ENCODE measurements at regions not wholly inside any gene's neighbourhood (a gene's known extent, or its start where the extent isn't known, plus 50 kb on each side); places are given as distances from the start of the nearest gene placed in this dataset.

DNA sequence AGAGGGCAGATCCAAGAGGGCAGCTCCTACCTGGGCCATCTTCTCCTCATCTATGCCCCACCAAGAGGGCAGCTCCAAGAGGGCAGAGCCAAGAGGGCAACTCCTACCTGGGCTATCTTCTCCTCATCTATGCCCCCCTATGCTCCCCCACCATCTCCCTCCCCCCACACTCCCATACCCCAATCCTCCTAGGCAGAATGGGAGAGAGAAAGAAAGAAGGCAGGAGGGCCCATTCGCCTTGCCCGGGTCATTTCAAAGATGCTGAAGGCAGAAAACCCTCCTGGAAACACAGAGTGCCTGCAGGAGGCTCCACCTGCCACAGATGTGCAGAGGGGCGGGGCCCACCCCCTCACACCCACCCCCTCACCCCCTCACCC is 78.5 kb downstream of the BUD13 start:
- no peak for DNase-seq (ENCODE audit: low read depth)
- TF ChIP-seq, protein P1, sequence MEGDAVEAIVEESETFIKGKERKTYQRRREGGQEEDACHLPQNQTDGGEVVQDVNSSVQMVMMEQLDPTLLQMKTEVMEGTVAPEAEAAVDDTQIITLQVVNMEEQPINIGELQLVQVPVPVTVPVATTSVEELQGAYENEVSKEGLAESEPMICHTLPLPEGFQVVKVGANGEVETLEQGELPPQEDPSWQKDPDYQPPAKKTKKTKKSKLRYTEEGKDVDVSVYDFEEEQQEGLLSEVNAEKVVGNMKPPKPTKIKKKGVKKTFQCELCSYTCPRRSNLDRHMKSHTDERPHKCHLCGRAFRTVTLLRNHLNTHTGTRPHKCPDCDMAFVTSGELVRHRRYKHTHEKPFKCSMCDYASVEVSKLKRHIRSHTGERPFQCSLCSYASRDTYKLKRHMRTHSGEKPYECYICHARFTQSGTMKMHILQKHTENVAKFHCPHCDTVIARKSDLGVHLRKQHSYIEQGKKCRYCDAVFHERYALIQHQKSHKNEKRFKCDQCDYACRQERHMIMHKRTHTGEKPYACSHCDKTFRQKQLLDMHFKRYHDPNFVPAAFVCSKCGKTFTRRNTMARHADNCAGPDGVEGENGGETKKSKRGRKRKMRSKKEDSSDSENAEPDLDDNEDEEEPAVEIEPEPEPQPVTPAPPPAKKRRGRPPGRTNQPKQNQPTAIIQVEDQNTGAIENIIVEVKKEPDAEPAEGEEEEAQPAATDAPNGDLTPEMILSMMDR (IDR thresholded peaks at IDR 0.05; ENCODE audit: control insufficient read depth, insufficient read depth, low read depth, low read length, missing control alignments): no peak
- no peak overlapping the region for H3K4me3 ChIP-seq (ENCODE audit: control insufficient read depth, low read depth, low read length)

DNA sequence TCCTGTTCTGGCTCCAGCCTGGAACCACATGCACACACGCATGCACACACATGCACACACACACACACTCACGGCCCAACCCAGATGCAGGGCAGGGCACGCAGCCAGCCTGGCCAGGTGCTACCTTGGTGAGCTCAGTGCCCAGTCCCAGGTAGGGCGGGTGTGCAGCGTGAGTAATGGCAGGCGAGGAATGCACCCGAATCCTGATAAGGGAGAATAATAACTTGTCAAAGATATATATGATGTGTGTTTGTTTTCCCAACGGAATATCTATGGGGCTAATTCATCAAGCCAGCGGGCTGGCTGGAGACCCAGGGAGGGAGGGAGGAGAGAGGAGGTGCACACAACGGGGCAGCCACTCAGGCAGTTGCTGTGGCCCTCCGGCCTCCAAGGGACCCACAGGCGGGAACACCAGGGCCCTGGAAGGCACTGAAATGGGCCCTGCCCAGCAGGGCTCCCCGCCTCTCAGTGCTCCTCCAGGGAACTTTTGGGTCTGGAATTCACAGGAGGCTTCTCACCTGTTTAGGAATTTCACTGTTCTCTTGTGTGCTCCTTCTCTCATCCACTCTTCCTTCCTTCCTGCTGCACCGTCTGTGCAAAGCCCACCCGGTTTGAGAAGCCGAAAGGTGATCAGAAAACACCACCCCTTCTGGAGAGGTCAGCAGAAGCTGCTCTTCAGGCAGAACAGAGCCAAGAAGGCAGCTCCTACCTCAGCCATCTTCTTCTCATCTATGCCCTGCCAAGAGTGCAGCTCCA is 79.0 kb downstream of the BUD13 start:
- H3K4me3 ChIP-seq (ENCODE audit: control insufficient read depth, low read depth, low read length): no peak overlapping the region
- TF ChIP-seq, protein P1 (IDR thresholded peaks at IDR 0.05; ENCODE audit: control insufficient read depth, insufficient read depth, low read depth, low read length, missing control alignments): no peak
- DNase-seq (ENCODE audit: low read depth): no peak

DNA sequence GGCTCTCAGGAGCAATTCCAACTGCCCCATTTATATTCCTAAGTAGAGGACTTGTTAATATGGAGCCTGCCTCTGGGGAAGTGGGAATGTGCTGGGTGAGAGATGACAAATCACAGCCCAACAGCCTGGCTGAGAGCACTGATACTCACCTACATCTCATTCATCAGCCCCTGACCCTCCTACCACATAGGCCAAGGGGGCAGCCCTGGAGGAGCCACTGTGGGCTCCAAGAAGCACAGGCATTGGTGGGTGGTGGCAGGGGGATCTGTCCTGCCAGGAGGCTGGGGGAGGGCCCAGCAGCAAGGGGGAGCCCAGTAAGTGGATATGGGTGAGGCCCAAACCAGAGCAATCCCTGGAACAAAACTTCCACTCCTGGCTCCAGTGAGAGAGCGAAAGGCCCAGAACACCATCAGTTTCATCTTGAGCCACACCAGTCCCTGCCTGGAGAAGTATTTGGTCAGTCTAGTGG is 79.7 kb downstream of the BUD13 start:
- TF ChIP-seq, protein P1 (IDR thresholded peaks at IDR 0.05; ENCODE audit: control insufficient read depth, insufficient read depth, low read depth, low read length, missing control alignments): no peak

DNA sequence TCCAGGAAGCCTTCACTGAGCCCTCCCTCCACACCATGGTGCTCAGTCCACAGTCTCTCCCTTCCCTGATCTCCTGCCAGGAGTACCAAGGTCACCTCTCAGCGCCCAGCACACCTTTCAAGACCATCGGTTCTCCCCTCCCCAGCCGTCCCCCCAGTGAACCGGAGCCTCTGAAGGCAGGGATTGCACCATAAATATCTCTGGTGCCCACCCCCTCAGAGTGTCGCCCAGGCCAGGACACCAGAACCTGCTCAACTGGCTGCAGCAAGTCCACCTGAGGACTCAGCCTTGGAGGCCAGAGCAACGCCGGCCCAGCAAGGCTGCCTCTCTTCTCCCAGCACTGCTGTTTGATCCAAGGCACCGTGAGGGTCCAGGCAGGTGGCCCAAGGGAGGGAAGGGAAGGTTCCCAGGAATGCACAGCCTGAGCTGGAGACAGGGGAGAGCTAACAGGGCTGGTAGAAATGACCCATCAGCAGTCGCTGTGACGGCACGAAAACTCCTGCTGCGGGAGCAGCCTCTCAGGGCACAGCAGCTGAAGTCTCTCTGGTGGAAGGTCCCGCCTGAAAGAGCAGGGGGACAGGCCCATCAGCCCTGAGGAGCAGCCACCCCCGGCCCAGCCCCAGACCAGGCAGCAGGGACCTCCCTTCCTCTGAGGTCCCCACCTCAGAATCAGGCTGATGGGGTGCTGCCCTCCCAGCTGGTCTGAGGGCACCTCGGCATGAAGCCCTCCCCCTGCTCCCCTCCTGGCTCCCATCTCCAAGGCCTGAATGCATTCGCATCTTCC is 80.3 kb downstream of the BUD13 start:
- no peak overlapping the region for H3K4me3 ChIP-seq (ENCODE audit: control insufficient read depth, low read depth, low read length)
- no peak for DNase-seq (ENCODE audit: low read depth)
- TF ChIP-seq, protein P1 (IDR thresholded peaks at IDR 0.05; ENCODE audit: control insufficient read depth, insufficient read depth, low read depth, low read length, missing control alignments): no peak

More for the DNA sequence above, 79.7 kb downstream of the BUD13 start:
- DNase-seq (ENCODE audit: low read depth): no peak
- H3K4me3 ChIP-seq (ENCODE audit: control insufficient read depth, low read depth, low read length): no peak overlapping the region

DNA sequence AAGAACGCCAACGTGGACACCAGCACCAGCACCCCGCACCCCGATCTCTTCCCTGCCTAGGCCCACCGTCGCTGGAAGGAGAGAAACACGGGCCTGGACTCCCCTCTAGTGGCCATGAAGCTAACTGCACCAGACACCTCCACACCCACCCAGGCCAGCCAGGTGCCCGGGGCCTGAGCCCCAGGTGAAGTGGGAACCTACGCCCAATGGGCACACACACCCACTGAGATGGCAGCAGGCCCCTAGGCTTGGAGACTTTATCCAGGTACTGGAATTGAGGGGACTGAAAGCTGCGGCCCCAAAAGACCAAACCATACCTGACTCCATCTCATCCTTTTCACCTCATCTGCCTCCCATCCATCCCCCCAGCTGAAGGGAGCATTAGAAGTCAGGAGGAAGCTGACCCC is 81.0 kb downstream of the BUD13 start:
- TF ChIP-seq, protein P1 (IDR thresholded peaks at IDR 0.05; ENCODE audit: control insufficient read depth, insufficient read depth, low read depth, low read length, missing control alignments): peak; percentile 87
- no peak overlapping the region for H3K4me3 ChIP-seq (ENCODE audit: control insufficient read depth, low read depth, low read length)
- no peak for DNase-seq (ENCODE audit: low read depth)

DNA sequence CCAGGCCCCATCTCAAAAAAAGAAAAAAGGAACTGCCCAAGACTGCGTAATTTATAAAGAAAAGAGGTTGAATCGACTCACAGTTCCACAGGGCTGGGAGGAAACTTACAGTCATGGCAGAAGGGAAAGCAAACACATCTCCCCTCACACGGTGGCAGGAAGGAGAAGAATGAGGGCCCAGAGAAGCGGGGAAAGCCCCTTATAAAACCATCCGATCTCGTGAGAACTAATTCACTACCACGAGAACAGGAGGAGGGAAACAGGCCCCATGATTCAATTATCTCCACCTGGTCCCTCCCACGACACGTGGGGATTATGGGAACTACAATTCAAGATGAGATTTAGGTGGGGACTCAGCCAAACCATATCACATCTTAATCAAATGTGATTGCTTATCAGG is 82.2 kb downstream of the BUD13 start:
- no peak overlapping the region for H3K4me3 ChIP-seq (ENCODE audit: control insufficient read depth, low read depth, low read length)
- TF ChIP-seq, protein P1 (IDR thresholded peaks at IDR 0.05; ENCODE audit: control insufficient read depth, insufficient read depth, low read depth, low read length, missing control alignments): no peak
- no peak for DNase-seq (ENCODE audit: low read depth)

Data from AG09309 (cell line).